ENCODE measurements at regions not wholly inside any gene's neighbourhood (a gene's known extent, or its start where the extent isn't known, plus 50 kb on each side); places are given as distances from the start of the nearest gene placed in this dataset.

DNA sequence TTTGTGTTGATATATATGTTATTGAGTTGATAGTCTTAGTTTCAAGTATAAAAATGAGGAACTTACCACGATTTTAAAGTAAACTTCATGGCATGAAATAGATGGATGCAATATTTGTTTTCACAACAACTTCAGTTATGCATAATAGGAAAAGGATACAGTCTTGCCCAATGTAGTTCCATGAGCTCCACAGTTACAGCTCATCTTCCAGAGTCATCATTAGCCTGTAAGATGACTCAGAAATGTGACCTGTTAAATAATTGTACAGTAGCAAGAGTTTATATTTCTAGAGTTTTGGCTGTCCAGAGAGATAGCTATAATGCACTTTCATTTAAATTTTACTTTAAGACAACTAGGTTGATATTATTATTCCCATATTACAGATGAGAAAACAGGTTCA, 80.9 kb upstream of the ARHGAP28 start:
- TF ChIP-seq, protein P1, sequence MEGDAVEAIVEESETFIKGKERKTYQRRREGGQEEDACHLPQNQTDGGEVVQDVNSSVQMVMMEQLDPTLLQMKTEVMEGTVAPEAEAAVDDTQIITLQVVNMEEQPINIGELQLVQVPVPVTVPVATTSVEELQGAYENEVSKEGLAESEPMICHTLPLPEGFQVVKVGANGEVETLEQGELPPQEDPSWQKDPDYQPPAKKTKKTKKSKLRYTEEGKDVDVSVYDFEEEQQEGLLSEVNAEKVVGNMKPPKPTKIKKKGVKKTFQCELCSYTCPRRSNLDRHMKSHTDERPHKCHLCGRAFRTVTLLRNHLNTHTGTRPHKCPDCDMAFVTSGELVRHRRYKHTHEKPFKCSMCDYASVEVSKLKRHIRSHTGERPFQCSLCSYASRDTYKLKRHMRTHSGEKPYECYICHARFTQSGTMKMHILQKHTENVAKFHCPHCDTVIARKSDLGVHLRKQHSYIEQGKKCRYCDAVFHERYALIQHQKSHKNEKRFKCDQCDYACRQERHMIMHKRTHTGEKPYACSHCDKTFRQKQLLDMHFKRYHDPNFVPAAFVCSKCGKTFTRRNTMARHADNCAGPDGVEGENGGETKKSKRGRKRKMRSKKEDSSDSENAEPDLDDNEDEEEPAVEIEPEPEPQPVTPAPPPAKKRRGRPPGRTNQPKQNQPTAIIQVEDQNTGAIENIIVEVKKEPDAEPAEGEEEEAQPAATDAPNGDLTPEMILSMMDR (conservative IDR thresholded peaks at IDR 0.05), result no peak
- no peak for TF ChIP-seq ZFX (IDR thresholded peaks at IDR 0.05)

DNA sequence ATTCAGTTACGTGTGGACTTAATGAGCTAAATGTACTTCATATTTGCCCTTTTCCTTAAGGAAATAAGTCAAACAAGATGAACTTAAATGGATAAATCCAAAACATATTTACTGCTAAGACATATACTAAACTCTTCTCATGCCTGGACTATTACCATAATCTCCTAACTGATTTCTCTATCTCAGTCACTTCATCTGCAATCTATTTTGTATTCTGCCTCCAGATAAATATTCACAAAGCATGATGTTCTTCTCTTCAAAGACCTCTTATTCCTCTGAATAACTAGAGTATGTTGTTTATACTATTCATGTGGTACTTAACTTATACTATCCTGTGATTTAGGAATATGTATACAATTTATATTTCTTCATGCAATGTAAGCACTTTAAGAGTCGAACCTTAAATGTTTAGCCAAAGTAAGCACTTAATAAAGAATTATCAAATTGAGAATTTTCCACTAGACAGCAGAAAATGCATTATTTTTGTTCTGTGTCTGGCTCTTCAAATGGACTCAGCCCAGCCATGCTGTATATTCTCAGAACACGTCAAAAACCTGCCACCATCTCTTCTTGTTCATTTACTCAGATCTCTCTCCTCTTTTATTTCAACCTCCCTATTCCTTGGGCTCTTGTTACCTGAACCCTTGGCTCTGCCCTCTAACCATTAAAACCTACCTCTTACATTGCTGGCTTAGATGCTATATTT, 79.9 kb upstream of the ARHGAP28 start:
- TF ChIP-seq, protein P1 (conservative IDR thresholded peaks at IDR 0.05), result no peak
- TF ChIP-seq ZFX (IDR thresholded peaks at IDR 0.05), result no peak
- no peak overlapping the region for H3K27ac ChIP-seq

More for the DNA sequence above, 80.9 kb upstream of the ARHGAP28 start:
- H3K27ac ChIP-seq, result no peak overlapping the region

DNA sequence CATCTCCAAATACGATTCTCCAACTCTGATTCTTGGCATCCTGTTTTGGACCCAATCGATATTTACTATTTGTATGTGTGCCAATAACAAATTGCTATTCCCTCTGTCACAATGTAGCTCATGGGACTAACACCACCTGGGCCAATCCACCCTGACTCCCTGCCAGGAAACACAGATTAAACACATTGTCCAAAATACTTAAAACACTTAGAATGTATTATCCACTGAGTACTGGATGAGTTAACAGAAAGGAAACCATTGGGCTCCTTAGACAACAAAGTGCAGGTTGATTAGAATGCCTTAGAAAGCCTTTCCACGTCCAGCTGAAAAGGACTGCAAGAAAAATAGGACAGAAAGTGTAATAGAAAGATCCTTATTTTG, 79.4 kb upstream of the ARHGAP28 start:
- H3K27ac ChIP-seq, result no peak overlapping the region
- TF ChIP-seq ZFX (IDR thresholded peaks at IDR 0.05), result no peak
- TF ChIP-seq, protein P1 (conservative IDR thresholded peaks at IDR 0.05), result no peak

DNA sequence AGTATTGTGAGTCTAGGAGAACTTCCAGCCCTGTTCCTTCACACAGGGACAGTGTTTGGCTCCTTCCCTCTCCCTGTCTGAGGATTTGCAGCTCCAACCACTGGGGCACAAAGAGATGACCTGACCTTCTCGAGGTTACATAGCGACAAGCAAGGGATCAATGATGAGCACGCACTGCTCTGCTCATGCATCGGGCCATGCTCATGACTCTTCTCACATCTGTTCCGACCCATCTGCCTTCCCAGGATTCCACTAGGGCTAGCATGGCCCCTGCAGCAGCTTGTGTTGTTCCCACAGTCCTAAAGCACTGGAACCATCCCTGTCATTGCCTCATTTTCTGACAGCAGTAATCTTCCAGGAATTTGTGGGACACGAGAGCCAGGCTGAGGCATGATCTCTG, 78.8 kb upstream of the ARHGAP28 start:
- TF ChIP-seq, protein P1 (conservative IDR thresholded peaks at IDR 0.05), result no peak
- no peak for TF ChIP-seq ZFX (IDR thresholded peaks at IDR 0.05)

DNA sequence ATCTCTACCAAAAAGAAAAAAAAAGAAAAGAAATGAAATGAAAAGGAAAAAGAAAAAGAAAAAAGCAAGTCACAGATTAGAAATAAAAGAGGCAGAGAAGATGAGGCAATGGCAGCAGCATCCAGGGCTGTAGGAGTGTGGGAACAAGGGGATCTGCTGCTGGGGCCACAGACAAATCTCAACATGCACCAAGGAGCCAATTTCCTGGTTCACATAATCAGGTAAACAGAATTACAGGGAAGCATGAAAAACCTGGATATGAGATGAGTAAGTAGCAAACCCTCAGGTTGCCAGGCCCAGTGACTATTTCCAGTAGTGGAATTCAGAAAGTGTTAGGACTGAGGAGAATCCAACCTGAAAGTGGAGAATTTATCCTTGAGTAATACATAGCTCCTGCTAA, 77.4 kb upstream of the ARHGAP28 start:
- TF ChIP-seq, protein P1 (conservative IDR thresholded peaks at IDR 0.05), result no peak
- no peak for TF ChIP-seq ZFX (IDR thresholded peaks at IDR 0.05)

More for the DNA sequence above, 78.8 kb upstream of the ARHGAP28 start:
- no peak overlapping the region for H3K27ac ChIP-seq

DNA sequence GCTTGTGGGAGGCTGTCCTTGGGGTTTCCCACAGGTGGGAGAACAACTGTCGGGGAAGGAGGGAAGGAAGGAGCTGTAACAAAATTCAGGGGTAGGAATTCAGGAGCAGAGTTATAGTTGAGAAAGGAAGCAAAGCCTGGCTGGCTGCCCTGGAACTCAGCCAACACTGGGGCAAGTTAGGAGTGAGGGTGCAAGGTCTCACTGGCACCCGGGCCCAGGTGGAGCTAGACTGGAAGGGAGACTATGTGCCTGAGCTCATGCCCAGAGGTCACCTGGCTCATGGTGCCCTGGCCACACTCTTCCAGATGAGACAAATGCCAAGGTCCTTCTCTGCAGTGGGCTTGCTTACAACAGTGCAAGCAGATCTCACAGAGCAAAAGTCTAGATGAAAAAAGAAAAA, 75.6 kb upstream of the ARHGAP28 start:
- TF ChIP-seq, protein P1 (conservative IDR thresholded peaks at IDR 0.05), result no peak
- TF ChIP-seq ZFX (IDR thresholded peaks at IDR 0.05), result no peak
- no peak overlapping the region for H3K27ac ChIP-seq

More for the DNA sequence above, 77.4 kb upstream of the ARHGAP28 start:
- H3K27ac ChIP-seq, result no peak overlapping the region

DNA sequence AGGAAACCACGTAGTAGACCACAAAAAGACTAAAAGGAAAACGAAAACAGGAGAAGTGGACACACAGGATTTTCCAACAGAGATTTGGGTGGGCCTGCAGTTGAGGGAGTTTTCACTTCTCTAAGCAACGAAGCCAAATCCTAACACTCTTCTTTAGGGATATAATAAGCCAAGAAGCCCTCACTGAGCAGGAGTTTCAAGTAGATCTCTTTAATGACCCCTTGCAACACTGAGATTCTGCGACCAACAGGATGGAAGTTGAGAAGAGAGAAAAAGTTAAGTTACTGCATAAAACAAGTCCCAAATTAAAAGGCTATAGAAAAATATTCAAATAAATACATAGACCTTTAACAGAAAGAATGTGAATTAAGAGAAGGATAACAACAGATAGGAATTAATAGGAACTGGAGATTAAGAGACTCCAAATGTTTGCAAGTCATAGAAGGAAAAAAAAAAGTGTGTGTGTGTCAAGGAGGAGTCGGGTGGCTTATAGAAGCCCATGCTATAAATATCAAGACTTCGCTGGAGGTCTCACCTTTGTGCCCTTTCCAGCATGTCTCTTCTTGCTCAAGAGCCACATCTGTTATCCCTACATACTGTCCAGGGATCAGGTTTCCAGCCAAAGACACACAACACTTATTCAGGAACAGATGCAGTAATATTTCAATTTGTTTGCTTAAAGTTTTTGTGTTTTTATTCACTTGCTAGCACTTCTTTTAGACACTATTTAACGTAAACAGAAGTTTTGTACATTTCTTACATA, 69.4 kb upstream of the ARHGAP28 start:
- no peak overlapping the region for H3K27ac ChIP-seq
- TF ChIP-seq, protein P1 (conservative IDR thresholded peaks at IDR 0.05), result no peak
- no peak for TF ChIP-seq ZFX (IDR thresholded peaks at IDR 0.05)
